Tongue (tissue), 1 donor: ENCODE measurements at regions not wholly inside any gene's neighbourhood (a gene's known extent, or its start where the extent isn't known, plus 50 kb on each side); places are given as distances from the start of the nearest gene placed in this dataset.
"Not testable (repeated sequence)": the region's sequence is repeated elsewhere in the genome, so short reads cannot be mapped to it uniquely, and the experiment has no call there.

ENCODE experiments used
- DNase-seq: peaks from one replicate; pipeline ENCODE4 v3.0.0-alpha.2; 2015

- peak; percentile 33 for DNase-seq
These were observed 89.7 kb upstream of the SH3BP4 start for GRCh38 chr2:234861841-234862735.

GRCh38 chr2:234859330-234859872 lies 92.4 kb upstream of the SH3BP4 start:
- not testable (repeated sequence) for DNase-seq

GRCh38 chr2:234858790-234859329 lies 93.0 kb upstream of the SH3BP4 start:
- DNase-seq, result no peak

GRCh38 chr2:234858145-234858544 lies 93.7 kb upstream of the SH3BP4 start:
- no peak for DNase-seq

- no peak for DNase-seq
These were observed 98.1 kb upstream of the SH3BP4 start for GRCh38 chr2:234853729-234854128.

GRCh38 chr2:234852941-234853340 lies 98.9 kb upstream of the SH3BP4 start:
- DNase-seq, result no peak

- DNase-seq, result no peak
These were observed 99.8 kb upstream of the SH3BP4 start for GRCh38 chr2:234852035-234852434.

GRCh38 chr2:234851451-234851850 lies 100.4 kb upstream of the SH3BP4 start:
- DNase-seq, result no peak

GRCh38 chr2:234850818-234851217 lies 101.0 kb upstream of the SH3BP4 start:
- DNase-seq, result no peak

- DNase-seq, result no peak
These were observed 102.1 kb upstream of the SH3BP4 start for GRCh38 chr2:234849678-234850077.

GRCh38 chr2:234848578-234848977 lies 103.2 kb upstream of the SH3BP4 start:
- no peak for DNase-seq

- no peak for DNase-seq
These were observed 104.2 kb upstream of the SH3BP4 start for GRCh38 chr2:234847639-234848038.

GRCh38 chr2:234847364-234847635 lies 104.5 kb upstream of the SH3BP4 start:
- DNase-seq, result no peak

- DNase-seq, result no peak
These were observed 105.0 kb upstream of the SH3BP4 start for GRCh38 chr2:234846599-234847363.

- no peak for DNase-seq
These were observed 105.9 kb upstream of the SH3BP4 start for GRCh38 chr2:234845602-234846590.

GRCh38 chr2:234843411-234843810 lies 108.4 kb upstream of the SH3BP4 start:
- no peak for DNase-seq

- DNase-seq, result no peak
These were observed 109.1 kb upstream of the SH3BP4 start for GRCh38 chr2:234842753-234843152.

- no peak for DNase-seq
These were observed 110.3 kb upstream of the SH3BP4 start for GRCh38 chr2:234841321-234842015.

GRCh38 chr2:234840336-234840735 lies 111.5 kb upstream of the SH3BP4 start:
- peak; percentile 78 for DNase-seq

GRCh38 chr2:234839285-234839684 lies 112.5 kb upstream of the SH3BP4 start:
- DNase-seq, result no peak

- no peak for DNase-seq
These were observed 115.5 kb upstream of the SH3BP4 start for GRCh38 chr2:234836271-234836670.
